H1 (cell line): ENCODE measurements at regions not wholly inside any gene's neighbourhood (a gene's known extent, or its start where the extent isn't known, plus 50 kb on each side); places are given as distances from the start of the nearest gene placed in this dataset.

Experiments used
- CTCF ChIA-PET: fragments of 300-600 bp; sonication (Branson Sonifier 250); formaldehyde crosslinking; loops from one replicate; lab custom pipeline; 2021; ENCODE audit not compliant: partially characterized antibody; lab: Charles Lee
- POLR2A ChIA-PET: fragments of 300-600 bp; sonication (Branson Sonifier 250); formaldehyde crosslinking; loops from one replicate; lab custom pipeline; 2021; ENCODE audit warnings: inconsistent platforms; ENCODE audit not compliant: partially characterized antibody; lab: Charles Lee
- DNase-seq, 2 experiments: peaks; one replicate each; pipeline versions ENCODE4 v3.0.0 to v3.0.0-alpha.2; 2010 to 2022; ENCODE audit warnings: low spot score in 2 of 2, low read depth in 1 of 2, mixed read lengths in 1 of 2
- FAIRE-seq: peaks from 2 replicates; lab custom pipeline; 2011; peaks lifted over from hg19 to GRCh38; lab: Jason Lieb, UNC
- H2AFZ ChIP-seq: 2 replicates; pipeline ENCODE4 v1.8.1; 2012; ENCODE audit warnings: low read length, inconsistent platforms
- H2AK5ac ChIP-seq: 2 replicates; pipeline ENCODE4 v1.6.1; 2013; ENCODE audit warnings: low read depth, low read length
- H2BK120ac ChIP-seq: replicated peaks from 2 replicates; pipeline ENCODE3; 2013; ENCODE audit warnings: low read depth, low read length, inconsistent platforms
- H2BK12ac ChIP-seq: 2 replicates; pipeline ENCODE4 v1.6.1; 2013; ENCODE audit warnings: low read depth, low read length
- H2BK15ac ChIP-seq: 2 replicates; pipeline ENCODE4 v1.6.1; 2013; ENCODE audit warnings: low read length
- H2BK20ac ChIP-seq: 2 replicates; pipeline ENCODE4 v1.6.1; 2013; ENCODE audit warnings: low read length
- H2BK5ac ChIP-seq: 2 replicates; pipeline ENCODE4 v1.6.1; 2013; ENCODE audit warnings: low read depth, low read length
- H3K14ac ChIP-seq: 2 replicates; pipeline ENCODE4 v1.6.1; 2013; ENCODE audit warnings: inconsistent platforms; ENCODE audit not compliant: insufficient read length
- H3K18ac ChIP-seq: 2 replicates; pipeline ENCODE4 v1.6.1; 2013; ENCODE audit warnings: low read length; ENCODE audit errors: extremely low read depth
- H3K23ac ChIP-seq: 2 replicates; pipeline ENCODE4 v1.6.1; 2013; ENCODE audit warnings: inconsistent platforms; ENCODE audit not compliant: insufficient read length
- H3K23me2 ChIP-seq: 2 replicates; pipeline ENCODE4 v1.6.1; 2013; ENCODE audit warnings: low read depth, low read length
- H3K27ac ChIP-seq: 2 replicates; pipeline ENCODE4 v1.6.1; 2011; ENCODE audit warnings: low read depth, low read length, inconsistent platforms
- H3K27me3 ChIP-seq, 4 experiments: replicated peaks in 1 of 4; 1 replicate in 1 of 4; 2 replicates in 3 of 4; pipeline versions ENCODE4 v1.6.1 to v1.8.1; 2011 to 2013; ENCODE audit warnings: low read length in 3 of 4, mild to moderate bottlenecking in 3 of 4, inconsistent platforms in 2 of 4, mixed read lengths in 2 of 4, moderate library complexity in 1 of 4; ENCODE audit not compliant: control insufficient read depth in 3 of 4, insufficient read depth in 3 of 4; ENCODE audit errors: extremely low read depth in 1 of 4
- H3K36me3 ChIP-seq, 4 experiments: 2 replicates each; pipeline versions ENCODE4 v1.6.1 to v1.8.1; 2011 to 2013; ENCODE audit warnings: mild to moderate bottlenecking in 4 of 4, low read length in 3 of 4, moderate library complexity in 2 of 4, control low read depth in 1 of 4, inconsistent platforms in 1 of 4; ENCODE audit not compliant: insufficient read depth in 4 of 4, control insufficient read depth in 2 of 4
- H3K4ac ChIP-seq: replicated peaks from 2 replicates; pipeline ENCODE3; 2013; ENCODE audit warnings: low read length, low read depth, mixed read lengths, inconsistent platforms; ENCODE audit not compliant: insufficient read length
- H3K4me1 ChIP-seq, 4 experiments: replicated peaks in 1 of 4; 1 replicate in 1 of 4; 2 replicates in 3 of 4; pipeline versions ENCODE4 v1.6.1 to v1.8.1; 2011 to 2013; ENCODE audit warnings: low read length in 3 of 4, inconsistent platforms in 2 of 4, mixed read lengths in 1 of 4; ENCODE audit not compliant: insufficient read depth in 4 of 4, control insufficient read depth in 3 of 4
- H3K4me2 ChIP-seq, 2 experiments: 2 replicates each; pipeline versions ENCODE4 v1.6.1 to v1.8.1; 2011 to 2013; ENCODE audit warnings: low read depth in 2 of 2, low read length in 2 of 2, control low read depth in 1 of 2, inconsistent platforms in 1 of 2, mild to moderate bottlenecking in 1 of 2; ENCODE audit not compliant: insufficient read depth in 1 of 2
- H3K4me3 ChIP-seq, 4 experiments: fragments of 200-600, 300-600 bp in 1 of 4; sonication (generic), shearing (Covaris generic), sonication (Bioruptor Twin) in 1 of 4; 2 replicates each; pipeline versions ENCODE4 v1.5.1 to v1.8.1; 2011 to 2016; ENCODE audit warnings: low read length in 4 of 4, low read depth in 3 of 4, control low read depth in 2 of 4, inconsistent platforms in 2 of 4, mild to moderate bottlenecking in 2 of 4, mixed read lengths in 1 of 4, moderate library complexity in 1 of 4; ENCODE audit not compliant: insufficient read depth in 2 of 4; ENCODE audit errors: extremely low read depth in 1 of 4
- H3K56ac ChIP-seq: replicated peaks from 2 replicates; pipeline ENCODE3; 2013; ENCODE audit warnings: low read depth, mild to moderate bottlenecking, mixed read lengths, low read length, inconsistent platforms; ENCODE audit not compliant: insufficient read length
- H3K79me1 ChIP-seq: 2 replicates; pipeline ENCODE4 v1.6.1; 2013; ENCODE audit warnings: low read depth, low read length, control low read depth
- H3K79me2 ChIP-seq, 2 experiments: 2 replicates each; pipeline versions ENCODE4 v1.6.1 to v1.8.1; 2012 to 2013; ENCODE audit warnings: low read length in 2 of 2, mild to moderate bottlenecking in 2 of 2, inconsistent platforms in 1 of 2; ENCODE audit not compliant: insufficient read depth in 2 of 2, control insufficient read depth in 1 of 2
- H3K9ac ChIP-seq, 4 experiments: replicated peaks in 1 of 4; 1 replicate in 1 of 4; 2 replicates in 3 of 4; pipeline versions ENCODE4 v1.6.1 to v1.8.1; 2011 to 2013; ENCODE audit warnings: low read depth in 3 of 4, low read length in 3 of 4, control low read depth in 2 of 4, mild to moderate bottlenecking in 2 of 4, moderate library complexity in 2 of 4, inconsistent platforms in 1 of 4; ENCODE audit errors: extremely low read depth in 1 of 4
- H3K9me3 ChIP-seq, 2 experiments: 2 replicates each; pipeline versions ENCODE4 v1.6.1 to v1.8.1; 2012 to 2013; ENCODE audit warnings: mild to moderate bottlenecking in 2 of 2, moderate library complexity in 2 of 2, control low read depth in 1 of 2, inconsistent platforms in 1 of 2, low read depth in 1 of 2, low read length in 1 of 2, mixed read lengths in 1 of 2; ENCODE audit not compliant: insufficient read depth in 2 of 2
- H4K20me1 ChIP-seq, 2 experiments: replicated peaks in 1 of 2; 2 replicates each; pipeline versions ENCODE3 to v1.8.1; 2011 to 2013; ENCODE audit warnings: inconsistent platforms in 2 of 2, low read length in 2 of 2, mild to moderate bottlenecking in 1 of 2; ENCODE audit not compliant: insufficient read depth in 2 of 2, control insufficient read depth in 1 of 2
- H4K5ac ChIP-seq: 2 replicates; pipeline ENCODE4 v1.6.1; 2013; ENCODE audit warnings: low read length, low read depth, mixed read lengths, inconsistent platforms; ENCODE audit not compliant: insufficient read length
- H4K8ac ChIP-seq: 2 replicates; pipeline ENCODE4 v1.8.0; 2013; ENCODE audit warnings: mild to moderate bottlenecking, moderate library complexity, low read length, inconsistent platforms; ENCODE audit not compliant: insufficient read depth; ENCODE audit errors: extremely low read depth
- H4K91ac ChIP-seq: replicated peaks from 2 replicates; pipeline ENCODE3; 2013; ENCODE audit warnings: low read length, mixed read lengths, inconsistent platforms; ENCODE audit not compliant: insufficient read length
- EP300 ChIP-seq, 2 experiments: IDR thresholded peaks; 1 replicate in 1 of 2; 2 replicates in 1 of 2; pipeline ENCODE4 v1.6.1; 2011 to 2012; ENCODE audit warnings: low read depth in 2 of 2, low read length in 2 of 2, mild to moderate bottlenecking in 2 of 2, borderline replicate concordance in 1 of 2, inconsistent platforms in 1 of 2, moderate library complexity in 1 of 2
- GABPA ChIP-seq: IDR thresholded peaks from 2 replicates; pipeline ENCODE4 v1.6.1; 2011; ENCODE audit warnings: mild to moderate bottlenecking, low read length, moderate library complexity, borderline replicate concordance; ENCODE audit not compliant: insufficient read depth
- JUND ChIP-seq: IDR thresholded peaks from 2 replicates; pipeline ENCODE4 v1.6.1; 2011; ENCODE audit warnings: mild to moderate bottlenecking, improper control_type of control experiment, low read length
- SP2 ChIP-seq: IDR thresholded peaks from 2 replicates; pipeline ENCODE4 v1.6.1; 2012; ENCODE audit warnings: mild to moderate bottlenecking, low read length, inconsistent platforms
- TBP ChIP-seq: IDR thresholded peaks from 2 replicates; pipeline ENCODE4 v1.6.1; 2011; ENCODE audit warnings: low read depth, low read length, improper control_type of control experiment
- TCF12 ChIP-seq: IDR thresholded peaks from 2 replicates; pipeline ENCODE4 v1.6.1; 2011; ENCODE audit warnings: low read depth, mild to moderate bottlenecking, low read length
- WGBS, 2 experiments: shearing (Covaris generic) in 1 of 2; methylation state at CpG; one replicate each; pipeline versions ENCODE4 v1.1.6 to v1.1.7; 2013 to 2015; ENCODE audit warnings: low lambda C conversion rate in 2 of 2, mixed read lengths in 2 of 2, inconsistent platforms in 1 of 2, low coverage in 1 of 2, missing lambda C conversion rate in 1 of 2; ENCODE audit not compliant: insufficient replicate concordance in 2 of 2, insufficient coverage in 1 of 2, insufficient read length in 1 of 2; ENCODE audit errors: extremely low coverage in 1 of 2, missing lambda C conversion rate in 1 of 2; 5-methylcytosine and 5-hydroxymethylcytosine counted together

GRCh38 chr10:129366450-129366849, 100.6 kb upstream of the MGMT start:
- H3K56ac ChIP-seq: no peak overlapping the region
- no peak overlapping the region for H2BK15ac ChIP-seq
- no peaks in the 10 kb centered on the region for H3K4me1 ChIP-seq
- DNase-seq (no peak), FAIRE-seq (no peak)
- H4K20me1 ChIP-seq: no peaks in the 10 kb centered on the region
- H3K23ac ChIP-seq: no peak overlapping the region
- H3K4me3 ChIP-seq: no peak overlapping the region
- CTCF ChIA-PET: no interaction called here
- H3K27me3 ChIP-seq: no peaks in the 10 kb centered on the region
- H3K9ac ChIP-seq: no peak overlapping the region
- H3K79me1 ChIP-seq: no peaks in the 10 kb centered on the region
- no peak overlapping the region for H3K4me2 ChIP-seq
- H3K36me3 ChIP-seq: no peaks in the 10 kb centered on the region
- no peak overlapping the region for H2BK120ac ChIP-seq
- H2BK20ac ChIP-seq: no peak overlapping the region
- no peak overlapping the region for H4K5ac ChIP-seq
- no peak overlapping the region for H2BK12ac ChIP-seq
- TF ChIP-seq TBP (no peak), EP300 (IDR thresholded peaks at IDR 0.05; ENCODE audit: borderline replicate concordance in 1 of 2, low read depth in 2 of 2, low read length in 2 of 2) (no peak), SP2 (no peak), GABPA (no peak), JUND (no peak), TCF12 (no peak)
- TF ChIP-seq, all 59 proteins: peak for 0
- H3K18ac ChIP-seq: no peak overlapping the region
- H4K8ac ChIP-seq: no peak overlapping the region
- no peak overlapping the region; the same call in 1 of the 2 replicates for H2AFZ ChIP-seq
- POLR2A ChIA-PET: no interaction called here
- no peak overlapping the region for H3K4ac ChIP-seq
- no peak overlapping the region for H2BK5ac ChIP-seq
- H3K14ac ChIP-seq: no peak overlapping the region
- H4K91ac ChIP-seq: no peak overlapping the region
- 80% methylated on average over 3 of the region's 3 CpGs; no CpG with 5 or more reads in 1 of the 2 experiments for WGBS, 2 experiments
- H3K23me2 ChIP-seq: no peaks in the 10 kb centered on the region
- H3K79me2 ChIP-seq: no peaks in the 10 kb centered on the region
- H3K27ac ChIP-seq: no peak overlapping the region
- H3K9me3 ChIP-seq: no peaks in the 10 kb centered on the region
- no peak overlapping the region for H2AK5ac ChIP-seq
